ENCODE measurements at regions not wholly inside any gene's neighbourhood (a gene's known extent, or its start where the extent isn't known, plus 50 kb on each side); places are given as distances from the start of the nearest gene placed in this dataset.

- no peak overlapping the region for H3K4me3 ChIP-seq (ENCODE audit: low read length)
- peaks cover 3% of the 10 kb centered on the region for H3K4me1 ChIP-seq (ENCODE audit: control insufficient read depth, insufficient read depth, low read length)
- no peak overlapping the region for H3K4me2 ChIP-seq (ENCODE audit: low read length)
- H3K36me3 ChIP-seq (ENCODE audit: insufficient read depth, low read length) = no peaks in the 10 kb centered on the region
- H3K9me3 ChIP-seq (replicated peaks; ENCODE audit: low read length) = peaks cover 5% of the 10 kb centered on the region
- no peak overlapping the region for H3K9ac ChIP-seq (ENCODE audit: low read depth, low read length)
- H3K27me3 ChIP-seq (ENCODE audit: control insufficient read depth, insufficient read depth, low read length) = peaks cover 19% of the 10 kb centered on the region
Observed at GRCh38 chr12:111310076-111310870, 58.6 kb downstream of the PHETA1 start.

GRCh38 chr12:111309584-111309983, 59.3 kb downstream of the PHETA1 start:
- H3K36me3 ChIP-seq (ENCODE audit: insufficient read depth, low read length) = no peaks in the 10 kb centered on the region
- no peak overlapping the region for H3K4me2 ChIP-seq (ENCODE audit: low read length)
- H3K9me3 ChIP-seq (replicated peaks; ENCODE audit: low read length) = peaks cover 12% of the 10 kb centered on the region
- H3K9ac ChIP-seq (ENCODE audit: low read depth, low read length) = no peak overlapping the region
- peaks cover 19% of the 10 kb centered on the region for H3K27me3 ChIP-seq (ENCODE audit: control insufficient read depth, insufficient read depth, low read length)
- no peaks in the 10 kb centered on the region for H3K4me1 ChIP-seq (ENCODE audit: control insufficient read depth, insufficient read depth, low read length)
- no peak overlapping the region for H3K4me3 ChIP-seq (ENCODE audit: low read length)

GRCh38 chr12:111308473-111308872, 60.4 kb downstream of the PHETA1 start:
- Histone ChIP-seq H3K4me2 (ENCODE audit: low read length) (no peak overlapping the region), H3K27me3 (ENCODE audit: control insufficient read depth, insufficient read depth, low read length) (peaks cover 19% of the 10 kb centered on the region), H3K36me3 (ENCODE audit: insufficient read depth, low read length) (no peaks in the 10 kb centered on the region), H3K4me1 (ENCODE audit: control insufficient read depth, insufficient read depth, low read length) (no peaks in the 10 kb centered on the region), H3K9me3 (replicated peaks; ENCODE audit: low read length) (peaks cover 21% of the 10 kb centered on the region), H3K9ac (ENCODE audit: low read depth, low read length) (no peak overlapping the region), H3K4me3 (ENCODE audit: low read length) (no peak overlapping the region)

GRCh38 chr12:111304642-111305071, 64.2 kb downstream of the PHETA1 start:
- H3K9me3 ChIP-seq (replicated peaks; ENCODE audit: low read length) = peaks cover 21% of the 10 kb centered on the region
- peaks cover 10% of the 10 kb centered on the region for H3K27me3 ChIP-seq (ENCODE audit: control insufficient read depth, insufficient read depth, low read length)
- no peaks in the 10 kb centered on the region for H3K4me1 ChIP-seq (ENCODE audit: control insufficient read depth, insufficient read depth, low read length)
- no peaks in the 10 kb centered on the region for H3K36me3 ChIP-seq (ENCODE audit: insufficient read depth, low read length)
- no peak overlapping the region for H3K4me2 ChIP-seq (ENCODE audit: low read length)
- no peak overlapping the region for H3K4me3 ChIP-seq (ENCODE audit: low read length)
- H3K9ac ChIP-seq (ENCODE audit: low read depth, low read length) = no peak overlapping the region

GRCh38 chr12:111303531-111303930, 65.4 kb downstream of the PHETA1 start:
- Histone ChIP-seq H3K27me3 (ENCODE audit: control insufficient read depth, insufficient read depth, low read length) (peaks cover 11% of the 10 kb centered on the region), H3K4me1 (ENCODE audit: control insufficient read depth, insufficient read depth, low read length) (no peaks in the 10 kb centered on the region), H3K4me2 (ENCODE audit: low read length) (no peak overlapping the region), H3K4me3 (ENCODE audit: low read length) (no peak overlapping the region), H3K9ac (ENCODE audit: low read depth, low read length) (no peak overlapping the region), H3K9me3 (replicated peaks; ENCODE audit: low read length) (peaks cover 21% of the 10 kb centered on the region), H3K36me3 (ENCODE audit: insufficient read depth, low read length) (no peaks in the 10 kb centered on the region)

GRCh38 chr12:111298582-111299436, 70.1 kb downstream of the PHETA1 start:
- H3K4me2 ChIP-seq (ENCODE audit: low read length) = no peak overlapping the region
- peaks cover 11% of the 10 kb centered on the region for H3K27me3 ChIP-seq (ENCODE audit: control insufficient read depth, insufficient read depth, low read length)
- H3K4me1 ChIP-seq (ENCODE audit: control insufficient read depth, insufficient read depth, low read length) = no peaks in the 10 kb centered on the region

GRCh38 chr12:111297703-111298426, 71.0 kb downstream of the PHETA1 start:
- Histone ChIP-seq H3K9ac (ENCODE audit: low read depth, low read length) (no peak overlapping the region), H3K36me3 (ENCODE audit: insufficient read depth, low read length) (no peaks in the 10 kb centered on the region), H3K27me3 (ENCODE audit: control insufficient read depth, insufficient read depth, low read length) (peaks cover 11% of the 10 kb centered on the region)

More at GRCh38 chr12:111298582-111299436, 70.1 kb downstream of the PHETA1 start:
- Histone ChIP-seq H3K9ac (ENCODE audit: low read depth, low read length) (no peak overlapping the region), H3K36me3 (ENCODE audit: insufficient read depth, low read length) (no peaks in the 10 kb centered on the region), H3K4me3 (ENCODE audit: low read length) (no peak overlapping the region), H3K9me3 (replicated peaks; ENCODE audit: low read length) (peaks cover under 1% of the 10 kb centered on the region)

GRCh38 chr12:111296906-111297463, 71.9 kb downstream of the PHETA1 start:
- no peak overlapping the region for H3K4me3 ChIP-seq (ENCODE audit: low read length)
- H3K9me3 ChIP-seq (replicated peaks; ENCODE audit: low read length) = no peaks in the 10 kb centered on the region
- H3K9ac ChIP-seq (ENCODE audit: low read depth, low read length) = no peak overlapping the region
- H3K27me3 ChIP-seq (ENCODE audit: control insufficient read depth, insufficient read depth, low read length) = peaks cover 8% of the 10 kb centered on the region
- no peak overlapping the region for H3K4me2 ChIP-seq (ENCODE audit: low read length)
- no peaks in the 10 kb centered on the region for H3K36me3 ChIP-seq (ENCODE audit: insufficient read depth, low read length)
- H3K4me1 ChIP-seq (ENCODE audit: control insufficient read depth, insufficient read depth, low read length) = no peaks in the 10 kb centered on the region

More at GRCh38 chr12:111297703-111298426, 71.0 kb downstream of the PHETA1 start:
- Histone ChIP-seq H3K4me2 (ENCODE audit: low read length) (no peak overlapping the region), H3K4me3 (ENCODE audit: low read length) (no peak overlapping the region), H3K9me3 (replicated peaks; ENCODE audit: low read length) (no peaks in the 10 kb centered on the region), H3K4me1 (ENCODE audit: control insufficient read depth, insufficient read depth, low read length) (no peaks in the 10 kb centered on the region)

GRCh38 chr12:111295176-111295575, 73.7 kb downstream of the PHETA1 start:
- no peaks in the 10 kb centered on the region for H3K4me1 ChIP-seq (ENCODE audit: control insufficient read depth, insufficient read depth, low read length)
- H3K36me3 ChIP-seq (ENCODE audit: insufficient read depth, low read length) = no peaks in the 10 kb centered on the region
- no peak overlapping the region for H3K9ac ChIP-seq (ENCODE audit: low read depth, low read length)
- no peak overlapping the region for H3K4me3 ChIP-seq (ENCODE audit: low read length)
- peaks cover 4% of the 10 kb centered on the region for H3K27me3 ChIP-seq (ENCODE audit: control insufficient read depth, insufficient read depth, low read length)
- no peaks in the 10 kb centered on the region for H3K9me3 ChIP-seq (replicated peaks; ENCODE audit: low read length)
- no peak overlapping the region for H3K4me2 ChIP-seq (ENCODE audit: low read length)

- H3K4me3 ChIP-seq (ENCODE audit: low read length) = no peak overlapping the region
- no peaks in the 10 kb centered on the region for H3K27me3 ChIP-seq (ENCODE audit: control insufficient read depth, insufficient read depth, low read length)
- H3K4me2 ChIP-seq (ENCODE audit: low read length) = no peak overlapping the region
- H3K9me3 ChIP-seq (replicated peaks; ENCODE audit: low read length) = no peaks in the 10 kb centered on the region
- no peaks in the 10 kb centered on the region for H3K36me3 ChIP-seq (ENCODE audit: insufficient read depth, low read length)
- no peak overlapping the region for H3K9ac ChIP-seq (ENCODE audit: low read depth, low read length)
- H3K4me1 ChIP-seq (ENCODE audit: control insufficient read depth, insufficient read depth, low read length) = no peaks in the 10 kb centered on the region
Observed at GRCh38 chr12:111293266-111294009, 75.5 kb downstream of the PHETA1 start.
